ENCODE measurements at regions not wholly inside any gene's neighbourhood (a gene's known extent, or its start where the extent isn't known, plus 50 kb on each side); places are given as distances from the start of the nearest gene placed in this dataset.

GRCh38 chr21:35424122-35424521 lies 375.0 kb upstream of the RUNX1 start:
- Histone ChIP-seq H3K4me3 (no peak overlapping the region), H3K36me3 (no peaks in the 10 kb centered on the region), H3K27me3 (no peaks in the 10 kb centered on the region), H3K9me3 (no peaks in the 10 kb centered on the region), H3K4me1 (peaks cover 0 to 5% (median 0%) of the 10 kb centered on the region in 4 donors), H3K27ac (no peak overlapping the region)
- TF ChIP-seq CTCF (IDR thresholded peaks at IDR 0.05) (no peak), POLR2A (IDR thresholded peaks at IDR 0.05) (no peak)
- no peak for DNase-seq

GRCh38 chr21:35423709-35424108 lies 374.6 kb upstream of the RUNX1 start:
- no peak for TF ChIP-seq POLR2A (IDR thresholded peaks at IDR 0.05)
- TF ChIP-seq CTCF (IDR thresholded peaks at IDR 0.05) = no peak
- H3K9me3 ChIP-seq = no peaks in the 10 kb centered on the region
- H3K27me3 ChIP-seq = no peaks in the 10 kb centered on the region
- H3K27ac ChIP-seq = no peak overlapping the region
- no peak overlapping the region for H3K4me3 ChIP-seq
- DNase-seq = no peak
- H3K36me3 ChIP-seq = no peaks in the 10 kb centered on the region
- peaks cover 0 to 5% (median 0%) of the 10 kb centered on the region in 4 donors for H3K4me1 ChIP-seq

GRCh38 chr21:35422011-35422410 lies 372.9 kb upstream of the RUNX1 start:
- H3K4me3 ChIP-seq = no peak overlapping the region
- H3K27me3 ChIP-seq = no peaks in the 10 kb centered on the region
- H3K36me3 ChIP-seq = no peaks in the 10 kb centered on the region
- DNase-seq = no peak
- no peak for TF ChIP-seq CTCF (IDR thresholded peaks at IDR 0.05)
- H3K9me3 ChIP-seq = no peaks in the 10 kb centered on the region
- no peak overlapping the region for H3K27ac ChIP-seq
- no peaks in the 10 kb centered on the region for H3K4me1 ChIP-seq

GRCh38 chr21:35421221-35421620 lies 372.1 kb upstream of the RUNX1 start:
- TF ChIP-seq CTCF (IDR thresholded peaks at IDR 0.05) (no peak), POLR2A (IDR thresholded peaks at IDR 0.05) (no peak)
- H3K36me3 ChIP-seq = no peaks in the 10 kb centered on the region
- H3K27me3 ChIP-seq = no peaks in the 10 kb centered on the region
- H3K9me3 ChIP-seq = no peaks in the 10 kb centered on the region
- no peak for DNase-seq
- H3K4me1 ChIP-seq = no peaks in the 10 kb centered on the region
- H3K27ac ChIP-seq = no peak overlapping the region
- H3K4me3 ChIP-seq = no peak overlapping the region

- no peak overlapping the region for H3K4me3 ChIP-seq
- no peak for DNase-seq
- H3K4me1 ChIP-seq = no peaks in the 10 kb centered on the region
- no peaks in the 10 kb centered on the region for H3K27me3 ChIP-seq
- no peaks in the 10 kb centered on the region for H3K36me3 ChIP-seq
- no peaks in the 10 kb centered on the region for H3K9me3 ChIP-seq
- no peak overlapping the region for H3K27ac ChIP-seq
- no peak for TF ChIP-seq POLR2A (IDR thresholded peaks at IDR 0.05)
- no peak for TF ChIP-seq CTCF (IDR thresholded peaks at IDR 0.05)
Measured at GRCh38 chr21:35420656-35421055, 371.6 kb upstream of the RUNX1 start.

GRCh38 chr21:35417762-35418161 lies 368.7 kb upstream of the RUNX1 start:
- no peak for DNase-seq
- no peak for TF ChIP-seq POLR2A (IDR thresholded peaks at IDR 0.05)
- no peak for TF ChIP-seq CTCF (IDR thresholded peaks at IDR 0.05)
- Histone ChIP-seq H3K4me3 (no peak overlapping the region), H3K36me3 (no peaks in the 10 kb centered on the region), H3K27me3 (no peaks in the 10 kb centered on the region), H3K9me3 (no peaks in the 10 kb centered on the region), H3K4me1 (no peaks in the 10 kb centered on the region), H3K27ac (no peak overlapping the region)
